GM23248 (cell line): ENCODE measurements at regions not wholly inside any gene's neighbourhood (a gene's known extent, or its start where the extent isn't known, plus 50 kb on each side); places are given as distances from the start of the nearest gene placed in this dataset. TPM values are rescaled to one million over a fixed set of nuclear protein-coding genes. Genes with fewer than 3 reads are reported as not detected.

Experiments used
- DNase-seq: peaks from one replicate; pipeline ENCODE4 v3.0.0-alpha.2; 2015
- H2AFZ ChIP-seq: fragments of 200-600 bp; sonication (generic); 2 replicates; pipeline ENCODE4 v1.6.1; 2016; ENCODE audit warnings: antibody characterized with exemption
- H3F3A ChIP-seq: fragments of 200-600 bp; sonication (generic); 2 replicates; pipeline ENCODE4 v1.6.1; 2016; ENCODE audit warnings: mild to moderate bottlenecking, antibody characterized with exemption, mixed run types; ENCODE audit not compliant: insufficient read depth
- H3K27ac ChIP-seq: fragments of 200-600 bp; sonication (generic); 2 replicates; pipeline ENCODE4 v1.5.1; 2016; ENCODE audit warnings: mild to moderate bottlenecking
- H3K27me3 ChIP-seq: fragments of 200-600 bp; sonication (generic); replicated peaks from 2 replicates; pipeline ENCODE4 v1.6.1; 2016; ENCODE audit warnings: mild to moderate bottlenecking; ENCODE audit not compliant: insufficient read depth
- H3K36me3 ChIP-seq: fragments of 200-600 bp; sonication (generic); 2 replicates; pipeline ENCODE4 v1.6.1; 2016; ENCODE audit warnings: low read depth, mild to moderate bottlenecking
- H3K4me1 ChIP-seq: fragments of 200-600 bp; sonication (generic); 2 replicates; pipeline ENCODE4 v1.6.1; 2016; ENCODE audit warnings: mild to moderate bottlenecking; ENCODE audit not compliant: insufficient read depth
- H3K4me2 ChIP-seq: fragments of 200-600 bp; sonication (generic); one replicate; pipeline ENCODE4 v1.6.1; 2016; ENCODE audit warnings: mild to moderate bottlenecking; ENCODE audit not compliant: unreplicated experiment
- H3K4me3 ChIP-seq: fragments of 200-600 bp; sonication (generic); 2 replicates; pipeline ENCODE4 v1.5.1; 2016; ENCODE audit warnings: mild to moderate bottlenecking
- H3K79me2 ChIP-seq: fragments of 200-600 bp; sonication (generic); 2 replicates; pipeline ENCODE4 v1.6.1; 2016; ENCODE audit warnings: mild to moderate bottlenecking; ENCODE audit not compliant: insufficient read depth
- H3K9ac ChIP-seq: fragments of 200-600 bp; sonication (generic); 2 replicates; pipeline ENCODE4 v1.6.1; 2016; ENCODE audit warnings: mild to moderate bottlenecking
- H3K9me2 ChIP-seq: fragments of 200-600 bp; sonication (generic); 2 replicates; pipeline ENCODE4 v1.6.1; 2016; ENCODE audit warnings: mixed run types, mild to moderate bottlenecking, moderate library complexity; ENCODE audit not compliant: insufficient read depth
- H3K9me3 ChIP-seq: fragments of 200-600 bp; sonication (generic); one replicate; pipeline ENCODE4 v1.6.1; 2017; ENCODE audit warnings: low read depth
- H4K20me1 ChIP-seq: fragments of 200-600 bp; sonication (generic); 2 replicates; pipeline ENCODE4 v1.6.0; 2016; ENCODE audit not compliant: insufficient read depth
- EZH2 ChIP-seq: fragments of 200-600 bp; sonication (generic); IDR thresholded peaks from 2 replicates; pipeline ENCODE4 v1.6.1; 2018; ENCODE audit warnings: antibody characterized with exemption, mild to moderate bottlenecking; ENCODE audit not compliant: insufficient read depth, poor library complexity, severe bottlenecking
- EZH2phosphoT487 ChIP-seq: fragments of 200-600 bp; sonication (generic); IDR thresholded peaks from 2 replicates; pipeline ENCODE4 v1.6.1; 2018; ENCODE audit warnings: antibody characterized with exemption, moderate library complexity, mild to moderate bottlenecking, low read depth; ENCODE audit not compliant: insufficient read depth
- WGBS, 2 experiments: methylation state at CpG; one replicate each; pipeline ENCODE4 v1.1.6; 2015 to 2017; ENCODE audit warnings: low lambda C conversion rate in 2 of 2, low coverage in 1 of 2; ENCODE audit errors: missing lambda C conversion rate in 2 of 2; 5-methylcytosine and 5-hydroxymethylcytosine counted together
- in situ Hi-C: fragments of 300-500 bp; cut with MboI; formaldehyde crosslinking; loops from 2 replicates; pipeline ENCODE4 v1.15.0; 2020
- small RNA-seq: library from RNA; depleted of rRNA; stranded (forward); fragments of <200 nt; gene quantifications from one replicate; pipeline ENCODE3, GENCODE V24; 2014; ENCODE audit warnings: low read depth, low replicate concordance

DNA sequence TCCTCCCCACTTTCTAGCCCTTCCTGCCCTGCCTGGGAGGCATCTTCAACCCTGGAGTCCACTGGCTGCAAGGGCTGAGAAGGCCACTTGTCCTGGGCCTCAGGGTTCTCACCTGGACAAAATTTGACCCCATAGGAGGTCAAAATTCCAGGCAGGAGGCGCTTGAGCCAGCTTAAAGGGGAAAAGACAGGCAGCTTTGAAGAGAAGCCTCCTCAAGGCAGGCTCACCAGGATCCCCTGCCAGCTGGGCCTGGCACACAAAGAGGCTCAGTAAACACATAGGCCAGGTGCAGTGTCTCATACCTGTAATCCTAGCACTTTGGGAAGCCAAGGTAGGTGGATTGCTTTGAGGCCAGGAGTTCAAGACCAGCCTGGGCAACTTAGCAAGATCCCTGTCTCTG lies 53.0 kb upstream of the MPEG1 start:
- H3K4me3 ChIP-seq = no peak overlapping the region
- H3K79me2 ChIP-seq = no peaks in the 10 kb centered on the region
- no peak overlapping the region for H3K9ac ChIP-seq
- no peaks in the 10 kb centered on the region for H3K4me1 ChIP-seq
- 7 to 19% methylated on average over 1 of the region's 1 CpG for WGBS, 2 experiments
- no peak overlapping the region for H2AFZ ChIP-seq
- H3K27me3 ChIP-seq = peaks cover 5% of the 10 kb centered on the region; the same call in 1 of the 2 replicates
- TF ChIP-seq EZH2 (no peak), EZH2phosphoT487 (no peak)
- H3K27ac ChIP-seq = no peak overlapping the region
- H3K9me3 ChIP-seq = no peaks in the 10 kb centered on the region
- in situ Hi-C loops = no loop called here
- H3K9me2 ChIP-seq = no peaks in the 10 kb centered on the region
- no peaks in the 10 kb centered on the region for H3K36me3 ChIP-seq
- DNase-seq = no peak
- H4K20me1 ChIP-seq = no peaks in the 10 kb centered on the region
- no peaks in the 10 kb centered on the region for H3F3A ChIP-seq
- H3K4me2 ChIP-seq = no peak overlapping the region

DNA sequence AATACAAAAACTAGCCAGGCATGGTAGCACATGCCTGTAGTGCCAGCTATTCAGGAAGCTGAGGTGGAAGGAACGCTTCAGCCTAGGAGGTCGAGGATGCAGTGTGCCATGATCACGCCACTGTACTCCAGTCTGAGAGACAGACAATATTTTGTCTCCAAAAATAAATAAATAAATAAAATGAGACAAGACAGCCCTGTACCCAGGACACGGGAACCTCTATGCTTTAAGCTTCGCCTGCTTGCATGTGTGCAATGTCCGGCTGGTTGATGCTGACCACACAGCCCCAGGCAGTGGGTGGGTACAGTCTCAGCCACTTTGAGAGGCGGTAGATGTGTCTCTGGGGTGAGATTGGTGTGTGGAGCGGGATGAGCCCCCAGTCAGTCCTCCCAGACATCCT lies 52.0 kb upstream of the MPEG1 start:
- Histone ChIP-seq H3K36me3 (no peaks in the 10 kb centered on the region), H3K9ac (no peak overlapping the region), H2AFZ (no peak overlapping the region), H4K20me1 (no peaks in the 10 kb centered on the region), H3K4me1 (no peaks in the 10 kb centered on the region), H3F3A (no peaks in the 10 kb centered on the region), H3K9me3 (no peaks in the 10 kb centered on the region), H3K4me2 (no peak overlapping the region), H3K27ac (no peak overlapping the region), H3K9me2 (no peaks in the 10 kb centered on the region), H3K27me3 (no peaks in the 10 kb centered on the region; the same call in 1 of the 2 replicates), H3K79me2 (no peaks in the 10 kb centered on the region), H3K4me3 (no peak overlapping the region)
- DNase-seq = no peak
- in situ Hi-C loops = no loop called here
- WGBS, 2 experiments = 50 to 56% methylated on average over 8 of the region's 8 CpGs
- TF ChIP-seq EZH2phosphoT487 = no peak
- no peak for TF ChIP-seq EZH2

DNA sequence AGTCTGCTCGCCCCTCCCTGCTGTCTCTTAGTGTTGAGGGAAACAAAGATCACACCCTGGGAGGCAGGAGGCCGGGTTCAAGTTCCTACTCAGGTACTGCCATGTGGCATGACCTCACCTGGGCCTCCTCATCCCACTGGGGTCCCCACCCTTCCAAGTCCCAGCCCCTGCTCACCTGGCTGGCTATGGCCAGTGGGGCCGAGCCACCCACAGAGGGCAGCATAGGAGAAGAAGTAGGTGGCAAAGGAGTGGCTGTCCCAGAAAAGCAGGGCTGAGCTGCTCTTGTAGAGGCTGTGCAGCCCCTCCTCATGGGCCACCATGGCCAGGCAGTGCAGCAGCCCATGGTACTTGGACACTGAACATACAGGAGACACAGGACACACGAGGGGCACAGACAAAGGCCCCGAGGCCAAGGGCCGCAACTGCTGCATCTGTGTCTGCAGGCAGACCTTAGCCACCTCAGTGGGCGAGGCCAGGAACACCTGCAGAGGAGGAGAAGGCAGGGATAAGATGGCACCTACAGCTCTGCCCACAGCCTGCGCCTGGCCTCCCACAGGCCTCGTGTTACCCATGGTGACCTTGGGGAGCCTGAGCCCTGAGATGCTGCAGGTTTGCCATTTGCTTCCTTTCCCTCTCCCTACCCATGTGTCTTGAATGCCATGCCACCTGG lies 50.6 kb upstream of the MPEG1 start:
- Histone ChIP-seq H3K9ac (no peak overlapping the region), H3K4me2 (no peak overlapping the region), H4K20me1 (no peaks in the 10 kb centered on the region), H3K36me3 (no peaks in the 10 kb centered on the region), H3K79me2 (no peaks in the 10 kb centered on the region), H3K9me3 (no peaks in the 10 kb centered on the region), H2AFZ (no peak overlapping the region), H3K9me2 (no peaks in the 10 kb centered on the region), H3K27me3 (no peaks in the 10 kb centered on the region), H3K4me3 (no peak overlapping the region), H3F3A (no peaks in the 10 kb centered on the region), H3K4me1 (no peaks in the 10 kb centered on the region), H3K27ac (no peak overlapping the region)
- no peak for DNase-seq
- in situ Hi-C loops = no loop called here
- 26 to 35% methylated on average over 9 of the region's 9 CpGs for WGBS, 2 experiments
- TF ChIP-seq EZH2phosphoT487 = no peak
- no peak for TF ChIP-seq EZH2

Small RNA genes lying in the stretch of these regions (small RNA-seq; reads per million reads assigned to genes)
- gene RN7SL435P = not detected
